ENCODE measurements at regions not wholly inside any gene's neighbourhood (a gene's known extent, or its start where the extent isn't known, plus 50 kb on each side); places are given as distances from the start of the nearest gene placed in this dataset.

GRCh38 chr11:101188173-101188572 lies 58.6 kb upstream of the PGR start:
- no peak for TF ChIP-seq CTCF (conservative IDR thresholded peaks at IDR 0.05)
- H3K4me1 Mint-ChIP-seq = no peaks in the 10 kb centered on the region
- no peaks in the 10 kb centered on the region for H3K9me3 Mint-ChIP-seq
- H3K36me3 Mint-ChIP-seq (ENCODE audit: low read depth) = no peaks in the 10 kb centered on the region
- H3K4me3 Mint-ChIP-seq = no peak overlapping the region
- DNase-seq (ENCODE audit: low read depth, low spot score) = no peak
- no peak overlapping the region for H3K27ac Mint-ChIP-seq (ENCODE audit: unreplicated experiment)
- no peaks in the 10 kb centered on the region for H3K27me3 Mint-ChIP-seq (ENCODE audit: low read depth)

- Mint-ChIP-seq H3K27me3 (ENCODE audit: low read depth) (no peaks in the 10 kb centered on the region), H3K4me1 (no peaks in the 10 kb centered on the region), H3K27ac (ENCODE audit: unreplicated experiment) (no peak overlapping the region), H3K36me3 (ENCODE audit: low read depth) (no peaks in the 10 kb centered on the region), H3K9me3 (no peaks in the 10 kb centered on the region), H3K4me3 (no peak overlapping the region)
- no peak for TF ChIP-seq CTCF (conservative IDR thresholded peaks at IDR 0.05)
- DNase-seq (ENCODE audit: low read depth, low spot score) = no peak
These were observed 58.1 kb upstream of the PGR start for GRCh38 chr11:101187748-101188147.

GRCh38 chr11:101185985-101186384 lies 56.4 kb upstream of the PGR start:
- peaks cover 4% of the 10 kb centered on the region for H3K9me3 Mint-ChIP-seq

GRCh38 chr11:101182467-101182866 lies 52.9 kb upstream of the PGR start:
- peaks cover 4% of the 10 kb centered on the region for H3K4me1 Mint-ChIP-seq
- H3K27me3 Mint-ChIP-seq (ENCODE audit: low read depth) = no peaks in the 10 kb centered on the region
- H3K27ac Mint-ChIP-seq (ENCODE audit: unreplicated experiment) = no peak overlapping the region
- no peak for DNase-seq (ENCODE audit: low read depth, low spot score)
- H3K36me3 Mint-ChIP-seq (ENCODE audit: low read depth) = no peaks in the 10 kb centered on the region
- peaks cover 4% of the 10 kb centered on the region for H3K9me3 Mint-ChIP-seq
- no peak overlapping the region for H3K4me3 Mint-ChIP-seq
- no peak for TF ChIP-seq CTCF (conservative IDR thresholded peaks at IDR 0.05)

More at GRCh38 chr11:101185985-101186384, 56.4 kb upstream of the PGR start:
- H3K4me3 Mint-ChIP-seq = no peak overlapping the region
- DNase-seq (ENCODE audit: low read depth, low spot score) = no peak
- no peak for TF ChIP-seq CTCF (conservative IDR thresholded peaks at IDR 0.05)
- H3K27ac Mint-ChIP-seq (ENCODE audit: unreplicated experiment) = no peak overlapping the region
- H3K27me3 Mint-ChIP-seq (ENCODE audit: low read depth) = no peaks in the 10 kb centered on the region
- H3K4me1 Mint-ChIP-seq = no peaks in the 10 kb centered on the region
- H3K36me3 Mint-ChIP-seq (ENCODE audit: low read depth) = no peaks in the 10 kb centered on the region

DNA sequence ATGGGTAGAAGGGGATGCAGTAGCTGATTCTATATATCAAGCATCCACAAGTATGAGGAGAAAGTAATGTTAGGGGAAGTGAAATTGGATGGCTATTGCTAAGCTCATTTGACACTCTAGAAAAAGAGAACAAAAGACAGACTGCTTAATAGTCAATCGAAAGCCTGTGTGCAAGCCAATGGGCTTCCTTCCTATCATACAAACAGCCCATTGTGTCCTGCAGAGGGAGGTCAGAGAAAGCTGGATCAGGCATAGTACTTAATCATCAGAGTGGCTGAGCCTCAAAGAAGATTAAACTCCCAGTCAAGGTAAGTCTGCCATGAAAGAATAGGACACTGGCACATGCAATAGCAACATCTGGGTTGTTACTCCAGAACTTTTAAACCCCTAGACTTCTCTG lies 50.9 kb upstream of the PGR start:
- Mint-ChIP-seq H3K4me3 (no peak overlapping the region), H3K9me3 (peaks cover 7% of the 10 kb centered on the region), H3K27me3 (ENCODE audit: low read depth) (no peaks in the 10 kb centered on the region), H3K27ac (ENCODE audit: unreplicated experiment) (no peak overlapping the region), H3K36me3 (ENCODE audit: low read depth) (no peaks in the 10 kb centered on the region), H3K4me1 (peaks cover 4% of the 10 kb centered on the region)
- no peak for TF ChIP-seq CTCF (conservative IDR thresholded peaks at IDR 0.05)
- no peak for DNase-seq (ENCODE audit: low read depth, low spot score)
